GM12875 (cell line): ENCODE measurements at regions not wholly inside any gene's neighbourhood (a gene's known extent, or its start where the extent isn't known, plus 50 kb on each side); places are given as distances from the start of the nearest gene placed in this dataset.

Source experiments
- H3K4me3 ChIP-seq: one replicate; pipeline ENCODE4 v1.5.1; 2011; ENCODE audit warnings: low read depth, low read length, control low read depth
- CTCF ChIP-seq: IDR thresholded peaks from 2 replicates; pipeline ENCODE4 v1.5.1; 2011; ENCODE audit warnings: low read depth, mild to moderate bottlenecking, control low read depth, inconsistent platforms, low read length, moderate library complexity, borderline replicate concordance; ENCODE audit not compliant: insufficient read depth

GRCh38 chr2:41905597-41906337, 142.1 kb upstream of the PKDCC start:
- no peak overlapping the region for H3K4me3 ChIP-seq
- no peak for TF ChIP-seq CTCF

- no peak overlapping the region for H3K4me3 ChIP-seq
- TF ChIP-seq CTCF, result no peak
Observed at GRCh38 chr2:41906338-41906725, 141.5 kb upstream of the PKDCC start.

GRCh38 chr2:41907141-41907540, 140.7 kb upstream of the PKDCC start:
- no peak overlapping the region for H3K4me3 ChIP-seq
- TF ChIP-seq CTCF, result no peak

- no peak for TF ChIP-seq CTCF
- H3K4me3 ChIP-seq, result no peak overlapping the region
Observed at GRCh38 chr2:41907771-41908207, 140.0 kb upstream of the PKDCC start.

- no peak overlapping the region for H3K4me3 ChIP-seq
- no peak for TF ChIP-seq CTCF
Observed at GRCh38 chr2:41908349-41908748, 139.5 kb upstream of the PKDCC start.

GRCh38 chr2:41909584-41909983, 138.2 kb upstream of the PKDCC start:
- no peak for TF ChIP-seq CTCF
- H3K4me3 ChIP-seq, result no peak overlapping the region

GRCh38 chr2:41910126-41910525, 137.7 kb upstream of the PKDCC start:
- H3K4me3 ChIP-seq, result no peak overlapping the region
- no peak for TF ChIP-seq CTCF
